H9 (cell line): ENCODE measurements at regions not wholly inside any gene's neighbourhood (a gene's known extent, or its start where the extent isn't known, plus 50 kb on each side); places are given as distances from the start of the nearest gene placed in this dataset.

Experiments
- DNase-seq: peaks from one replicate; pipeline ENCODE4 v3.0.0-alpha.2; 2017
- H2AFZ ChIP-seq: one replicate; pipeline ENCODE4 v1.6.1; 2013; ENCODE audit warnings: mild to moderate bottlenecking, low read length, control low read depth, moderate library complexity
- H2AK5ac ChIP-seq: 2 replicates; pipeline ENCODE4 v1.6.1; 2013; ENCODE audit warnings: low read length, control low read depth, mixed read lengths; ENCODE audit not compliant: insufficient read length
- H2BK120ac ChIP-seq: one replicate; pipeline ENCODE4 v1.6.1; 2013; ENCODE audit warnings: low read depth, mild to moderate bottlenecking, low read length, control low read depth, inconsistent platforms; ENCODE audit not compliant: poor library complexity, severe bottlenecking
- H2BK12ac ChIP-seq: 2 replicates; pipeline ENCODE4 v1.6.1; 2013; ENCODE audit warnings: low read length, control low read depth, mixed read lengths, low read depth; ENCODE audit not compliant: insufficient read length
- H2BK15ac ChIP-seq: 2 replicates; pipeline ENCODE4 v1.6.1; 2013; ENCODE audit warnings: low read depth, low read length, control low read depth
- H2BK20ac ChIP-seq: one replicate; pipeline ENCODE4 v1.6.1; 2013; ENCODE audit warnings: low read depth, mild to moderate bottlenecking, low read length, control low read depth, inconsistent platforms; ENCODE audit not compliant: poor library complexity, severe bottlenecking
- H2BK5ac ChIP-seq: 2 replicates; pipeline ENCODE4 v1.6.1; 2013; ENCODE audit warnings: low read length, control low read depth, mixed read lengths; ENCODE audit not compliant: insufficient read length
- H3K14ac ChIP-seq: 2 replicates; pipeline ENCODE4 v1.6.1; 2013; ENCODE audit warnings: low read length, control low read depth; ENCODE audit not compliant: insufficient read depth
- H3K18ac ChIP-seq: 2 replicates; pipeline ENCODE4 v1.6.1; 2013; ENCODE audit warnings: low read depth, mild to moderate bottlenecking, mixed read lengths, low read length, control low read depth; ENCODE audit not compliant: insufficient read length
- H3K23ac ChIP-seq: 2 replicates; pipeline ENCODE4 v1.6.1; 2013; ENCODE audit warnings: low read length, control low read depth, mixed read lengths, low read depth; ENCODE audit not compliant: insufficient read length
- H3K23me2 ChIP-seq: 2 replicates; pipeline ENCODE4 v1.6.1; 2013; ENCODE audit warnings: low read depth, mild to moderate bottlenecking, mixed read lengths, low read length, control low read depth; ENCODE audit not compliant: insufficient read length, poor library complexity, severe bottlenecking
- H3K27ac ChIP-seq: 2 replicates; pipeline ENCODE4 v1.5.1; 2013; ENCODE audit warnings: low read length, control low read depth, mixed read lengths, low read depth; ENCODE audit not compliant: insufficient read length
- H3K27me3 ChIP-seq: 2 replicates; pipeline ENCODE4 v1.6.1; 2013; ENCODE audit warnings: low read length, control low read depth, inconsistent platforms; ENCODE audit not compliant: insufficient read depth
- H3K4ac ChIP-seq: 2 replicates; pipeline ENCODE4 v1.6.1; 2013; ENCODE audit warnings: low read depth, mild to moderate bottlenecking, control low read depth, inconsistent platforms, low read length, moderate library complexity
- H3K4me1 ChIP-seq: 2 replicates; pipeline ENCODE4 v1.6.1; 2013; ENCODE audit warnings: low read length, control low read depth, inconsistent platforms; ENCODE audit not compliant: insufficient read depth
- H3K4me2 ChIP-seq: 2 replicates; pipeline ENCODE4 v1.6.1; 2013; ENCODE audit warnings: low read length, control low read depth, mixed read lengths; ENCODE audit not compliant: insufficient read length, insufficient read depth
- H3K56ac ChIP-seq: 2 replicates; pipeline ENCODE4 v1.6.1; 2013; ENCODE audit warnings: low read depth, mild to moderate bottlenecking, mixed read lengths, low read length, control low read depth; ENCODE audit not compliant: insufficient read length
- H3K79me1 ChIP-seq: 2 replicates; pipeline ENCODE4 v1.6.1; 2013; ENCODE audit warnings: low read depth, mild to moderate bottlenecking, moderate library complexity, low read length, control low read depth, inconsistent platforms; ENCODE audit not compliant: insufficient read depth, poor library complexity, severe bottlenecking
- H3K79me2 ChIP-seq: 2 replicates; pipeline ENCODE4 v1.6.1; 2013; ENCODE audit warnings: low read length, control low read depth, inconsistent platforms; ENCODE audit not compliant: insufficient read depth
- H3K9ac ChIP-seq: 2 replicates; pipeline ENCODE4 v1.6.1; 2013; ENCODE audit warnings: low read length, control low read depth, mixed read lengths; ENCODE audit not compliant: insufficient read length; ENCODE audit errors: extremely low read depth
- H3K9me3 ChIP-seq: one replicate; pipeline ENCODE4 v1.6.1; 2013; ENCODE audit warnings: low read depth, low read length, inconsistent platforms; ENCODE audit not compliant: control insufficient read depth
- H3T11ph ChIP-seq: one replicate; pipeline ENCODE4 v1.6.1; 2013; ENCODE audit warnings: mild to moderate bottlenecking, low read length, control low read depth, inconsistent platforms
- H4K20me1 ChIP-seq: one replicate; pipeline ENCODE4 v1.6.1; 2013; ENCODE audit not compliant: control insufficient read depth, insufficient read length, insufficient read depth
- H4K5ac ChIP-seq: 2 replicates; pipeline ENCODE4 v1.6.1; 2013; ENCODE audit warnings: low read depth, mild to moderate bottlenecking, mixed read lengths, low read length, control low read depth; ENCODE audit not compliant: insufficient read length
- H4K8ac ChIP-seq: replicated peaks from 2 replicates; pipeline ENCODE4 v1.6.1; 2013; ENCODE audit warnings: low read length, control low read depth, mixed read lengths, low read depth; ENCODE audit not compliant: insufficient read length
- H4K91ac ChIP-seq: 2 replicates; pipeline ENCODE4 v1.6.1; 2013; ENCODE audit warnings: low read depth, mild to moderate bottlenecking, moderate library complexity, mixed read lengths, low read length, control low read depth; ENCODE audit not compliant: insufficient read length
- H3K27ac Mint-ChIP-seq, 3 experiments: 2 replicates in 2 of 3; 3 replicates in 1 of 3; pipeline ENCODE4 v1.8.0; 2020 to 2021; ENCODE audit warnings: mixed read lengths in 3 of 3, mild to moderate bottlenecking in 1 of 3, moderate library complexity in 1 of 3
- H3K27me3 Mint-ChIP-seq: 2 replicates; pipeline ENCODE4 v1.8.0; 2021; ENCODE audit warnings: low read depth, mild to moderate bottlenecking, moderate library complexity, mixed read lengths
- H3K36me3 Mint-ChIP-seq, 3 experiments: 2 replicates in 2 of 3; 3 replicates in 1 of 3; pipeline ENCODE4 v1.8.0; 2020 to 2021; ENCODE audit warnings: low read depth in 3 of 3, mixed read lengths in 3 of 3; ENCODE audit not compliant: insufficient read depth in 1 of 3
- H3K4me1 Mint-ChIP-seq, 2 experiments: 2 replicates each; pipeline ENCODE4 v1.8.0; 2020; ENCODE audit warnings: mixed read lengths in 2 of 2
- H3K4me3 Mint-ChIP-seq, 2 experiments: 2 replicates in 1 of 2; 3 replicates in 1 of 2; pipeline ENCODE4 v1.8.0; 2020 to 2021; ENCODE audit warnings: mild to moderate bottlenecking in 2 of 2, mixed read lengths in 2 of 2, moderate library complexity in 1 of 2
- H3K9me3 Mint-ChIP-seq, 2 experiments: 2 replicates in 1 of 2; 3 replicates in 1 of 2; pipeline ENCODE4 v1.8.0; 2020; ENCODE audit warnings: mild to moderate bottlenecking in 2 of 2, mixed read lengths in 2 of 2, moderate library complexity in 1 of 2
- CTCF ChIP-seq: fragments of 200-600 bp; sonication (generic); conservative IDR thresholded peaks from 3 replicates; pipeline ENCODE4 v1.8.0; 2021; ENCODE audit warnings: antibody characterized with exemption, mild to moderate bottlenecking
- WGBS: extraction: QIAGEN DNeasy Blood & Tissue Kit; methylation state at CpG from one replicate; pipeline ENCODE4 v1.1.7; 2013; ENCODE audit warnings: missing lambda C conversion rate, low lambda C conversion rate, mixed read lengths; ENCODE audit not compliant: insufficient read length; ENCODE audit errors: extremely low coverage; 5-methylcytosine and 5-hydroxymethylcytosine counted together

GRCh38 chr15:69509131-69509530, 56.5 kb downstream of the RPLP1 start:
- H2BK15ac ChIP-seq = no peak overlapping the region
- H2BK120ac ChIP-seq = no peak overlapping the region
- no peak overlapping the region for H3K56ac ChIP-seq
- H3K23me2 ChIP-seq = no peaks in the 10 kb centered on the region
- H3K4ac ChIP-seq = no peak overlapping the region
- WGBS = no CpG with 5 or more reads among the region's 4 CpGs
- H3K9ac ChIP-seq = no peak overlapping the region
- H3K14ac ChIP-seq = no peak overlapping the region
- no peak overlapping the region for H3K27ac ChIP-seq
- Mint-ChIP-seq H3K4me3 (no peak overlapping the region), H3K27ac (no peak overlapping the region), H3K4me1 (no peaks in the 10 kb centered on the region), H3K27me3 (no peaks in the 10 kb centered on the region; the same call in 1 of the 2 replicates), H3K36me3 (peaks cover 0 to 6% (median 0%) of the 10 kb centered on the region in 3 experiments; a peak in 3 of 7 replicates), H3K9me3 (peaks cover 4 to 5% of the 10 kb centered on the region in 2 experiments; a peak in 3 of 5 replicates)
- no peak overlapping the region for H2BK12ac ChIP-seq
- H3K79me2 ChIP-seq = no peaks in the 10 kb centered on the region
- H3T11ph ChIP-seq = no peak overlapping the region
- no peak for TF ChIP-seq CTCF
- no peak overlapping the region for H4K91ac ChIP-seq
- DNase-seq = no peak
- H2BK20ac ChIP-seq = no peak overlapping the region
- H3K79me1 ChIP-seq = no peaks in the 10 kb centered on the region
- no peaks in the 10 kb centered on the region for H4K20me1 ChIP-seq
- no peak overlapping the region for H3K4me2 ChIP-seq
- H3K27me3 ChIP-seq = no peaks in the 10 kb centered on the region
- no peak overlapping the region for H4K8ac ChIP-seq
- no peak overlapping the region for H2BK5ac ChIP-seq
- H4K5ac ChIP-seq = no peak overlapping the region
- H3K23ac ChIP-seq = no peak overlapping the region
- H3K9me3 ChIP-seq = no peaks in the 10 kb centered on the region
- H2AK5ac ChIP-seq = no peak overlapping the region
- H3K18ac ChIP-seq = no peak overlapping the region
- no peak overlapping the region for H2AFZ ChIP-seq
- no peaks in the 10 kb centered on the region for H3K4me1 ChIP-seq
